NCI-H1092 (cell line): ENCODE measurements at regions not wholly inside any gene's neighbourhood (a gene's known extent, or its start where the extent isn't known, plus 50 kb on each side); places are given as distances from the start of the nearest gene placed in this dataset.
"Not testable (repeated sequence)": the region's sequence is repeated elsewhere in the genome, so short reads cannot be mapped to it uniquely, and the experiment has no call there.

Experiments used
- DNase-seq: peaks from one replicate; lab custom pipeline; 2025; lab: John Stamatoyannopoulos, UW

GRCh38 chr3:110680450-110680849, 391.2 kb upstream of the NECTIN3 start:
- DNase-seq = no peak

DNA sequence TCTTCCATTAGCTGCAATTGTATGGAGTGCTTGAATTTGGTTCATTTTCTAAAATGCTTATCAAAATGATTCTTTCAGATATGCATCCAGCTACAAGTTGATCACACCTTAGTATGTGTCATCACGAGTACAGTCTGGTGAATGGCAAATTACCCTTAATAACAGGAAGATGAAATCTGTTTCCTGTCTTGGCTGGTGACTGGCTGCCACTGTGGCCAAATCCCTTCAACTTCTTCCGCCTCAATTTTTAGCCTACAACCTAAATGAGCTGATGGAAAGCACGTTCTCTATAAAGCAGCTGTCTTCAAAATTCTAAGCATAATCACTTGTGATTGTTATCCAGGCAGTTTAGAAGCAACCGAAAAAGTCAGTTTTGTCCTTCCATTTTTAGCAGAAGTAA, 387.1 kb upstream of the NECTIN3 start:
- DNase-seq = no peak

DNA sequence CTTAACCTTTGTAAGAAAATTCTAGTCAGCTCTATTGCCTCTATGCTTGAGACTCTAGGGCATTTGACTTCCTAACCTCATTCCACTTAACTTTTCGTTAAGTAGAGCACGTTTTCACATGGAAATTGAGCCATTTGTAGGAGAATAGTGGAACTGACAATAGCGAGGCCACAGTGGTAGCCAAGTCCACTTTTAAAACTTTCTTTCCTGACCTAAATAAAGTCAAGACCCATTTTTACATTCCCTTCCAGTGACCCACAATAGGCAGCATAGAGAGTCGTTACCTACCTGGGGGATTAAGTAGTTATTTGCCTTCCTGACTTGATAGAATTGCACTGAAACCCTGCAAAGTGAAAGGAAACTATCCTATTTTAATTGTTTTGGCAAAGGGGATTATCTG, 386.0 kb upstream of the NECTIN3 start:
- no peak for DNase-seq

- DNase-seq = no peak
These were observed 384.9 kb upstream of the NECTIN3 start for GRCh38 chr3:110686701-110687100.

DNA sequence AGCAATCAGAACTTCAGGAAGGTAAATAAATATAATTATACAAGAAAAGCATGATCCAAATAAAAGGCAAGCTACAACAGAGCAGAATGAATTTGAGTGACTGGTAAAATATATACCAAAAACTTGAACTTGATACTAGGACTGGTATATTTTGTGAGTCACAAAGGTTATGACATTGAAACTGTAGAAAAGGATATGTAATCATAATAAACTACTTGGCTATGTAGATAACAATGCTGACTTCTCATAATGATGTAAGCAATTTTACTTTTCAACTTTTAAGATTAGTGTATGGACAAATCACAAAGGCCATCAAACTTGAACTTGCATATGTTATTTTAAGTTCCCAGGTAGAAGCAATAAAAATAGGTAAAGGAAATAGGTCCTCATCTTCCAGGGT, 384.5 kb upstream of the NECTIN3 start:
- DNase-seq = no peak

DNA sequence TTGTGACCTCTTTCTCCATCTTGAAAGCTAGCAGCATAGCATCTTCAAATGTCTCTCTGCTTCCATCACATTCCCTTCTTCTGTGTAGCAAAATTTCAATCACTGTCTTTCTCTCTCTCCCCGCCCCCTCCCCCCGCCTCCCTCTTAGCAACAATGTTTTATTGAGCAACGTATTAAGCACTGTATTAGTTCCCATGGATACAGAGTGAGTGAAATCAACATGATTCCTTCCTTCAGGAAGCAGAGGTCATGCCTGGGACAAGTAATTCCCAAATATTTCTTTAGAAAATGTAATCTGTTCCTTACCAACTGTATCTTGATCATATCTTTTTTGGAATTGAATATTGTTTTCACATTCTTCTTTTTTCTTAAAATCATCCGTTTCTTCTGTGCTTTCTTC, 373.7 kb upstream of the NECTIN3 start:
- no peak for DNase-seq

DNA sequence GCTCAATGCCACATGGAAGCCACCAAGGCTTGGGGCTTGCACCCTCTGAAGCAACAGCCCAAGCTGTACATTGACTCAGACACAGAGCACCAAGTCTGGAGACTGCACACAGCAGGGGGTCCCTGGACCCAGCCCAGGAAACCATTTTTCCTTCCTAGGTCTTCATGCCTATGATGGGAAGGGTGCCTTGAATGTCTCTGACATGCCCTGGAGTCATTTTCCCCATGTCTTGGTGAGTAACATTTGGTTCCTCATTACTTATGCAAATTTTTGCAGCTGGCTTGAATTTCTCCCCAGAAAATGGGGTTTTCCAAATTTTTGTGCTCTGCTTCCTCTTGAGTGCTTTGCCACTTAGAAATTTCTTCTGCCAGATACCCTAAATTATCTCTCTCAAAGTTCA, 367.3 kb upstream of the NECTIN3 start:
- DNase-seq = not testable (repeated sequence)

- DNase-seq = no peak
These were observed 363.5 kb upstream of the NECTIN3 start for GRCh38 chr3:110708156-110708555.

DNA sequence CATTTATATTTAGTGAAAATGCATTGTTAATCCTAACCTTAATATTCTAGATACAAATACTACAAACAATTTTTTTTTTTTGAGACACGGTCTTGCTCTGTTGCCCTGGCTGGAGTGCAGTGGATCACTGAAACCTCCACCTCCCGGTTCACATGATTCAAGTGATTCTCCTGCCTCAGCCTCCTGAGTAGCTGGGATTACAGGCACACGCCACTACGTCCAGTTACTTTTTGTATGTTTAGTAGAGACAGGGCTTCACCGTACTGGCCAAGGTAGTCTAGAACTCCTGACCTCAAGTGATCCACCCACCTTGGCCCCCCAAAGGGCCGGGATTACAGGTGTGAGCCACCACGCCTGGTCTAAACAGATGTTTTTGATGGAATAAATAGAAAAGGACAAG, 361.5 kb upstream of the NECTIN3 start:
- DNase-seq = no peak

GRCh38 chr3:110710603-110711002, 361.0 kb upstream of the NECTIN3 start:
- DNase-seq = no peak

GRCh38 chr3:110711130-110711832, 360.3 kb upstream of the NECTIN3 start:
- DNase-seq = no peak

- DNase-seq = no peak
These were observed 359.6 kb upstream of the NECTIN3 start for GRCh38 chr3:110711851-110712516.

GRCh38 chr3:110727056-110727455, 344.6 kb upstream of the NECTIN3 start:
- no peak for DNase-seq

- DNase-seq = no peak
These were observed 340.5 kb upstream of the NECTIN3 start for GRCh38 chr3:110731148-110731547.

DNA sequence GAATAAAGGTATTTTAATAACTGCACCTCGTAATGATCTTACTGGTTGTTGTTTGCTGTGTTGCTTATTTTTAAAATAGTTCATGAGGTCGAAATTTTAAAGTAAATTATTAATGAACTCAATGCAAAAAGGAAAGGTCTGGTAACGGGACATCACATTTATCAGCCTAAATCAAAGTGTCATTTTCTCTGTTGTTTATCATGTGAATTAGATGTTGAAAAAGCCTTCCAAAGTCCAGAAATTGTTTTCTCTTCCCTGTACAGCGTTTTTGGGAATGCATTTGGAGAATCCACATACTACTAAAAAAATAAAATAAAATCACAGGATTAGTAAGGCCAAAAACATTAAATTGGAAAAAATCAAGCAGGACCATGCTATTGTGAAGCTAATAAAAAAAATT, 339.2 kb upstream of the NECTIN3 start:
- no peak for DNase-seq

DNA sequence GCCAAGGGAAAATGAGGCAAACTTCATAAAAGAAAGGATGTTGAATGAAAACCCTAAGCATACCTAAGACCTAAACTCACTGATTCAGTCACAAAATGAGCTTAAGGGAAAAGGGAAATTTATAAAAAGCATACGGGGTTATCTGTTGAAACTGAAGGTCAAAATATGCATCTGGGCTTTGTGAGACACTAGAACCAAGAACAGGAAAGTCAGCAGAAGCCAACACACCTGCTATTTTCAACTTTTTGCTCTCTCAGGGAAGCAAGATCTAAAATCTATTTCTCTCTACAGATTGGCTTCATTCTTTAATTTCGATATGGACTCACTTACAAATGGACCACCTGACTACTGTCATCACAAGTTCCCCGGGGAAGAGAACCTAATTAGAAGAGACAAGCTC, 338.6 kb upstream of the NECTIN3 start:
- DNase-seq = no peak

GRCh38 chr3:110734524-110734923, 337.1 kb upstream of the NECTIN3 start:
- DNase-seq = no peak

- no peak for DNase-seq
These were observed 335.3 kb upstream of the NECTIN3 start for GRCh38 chr3:110736332-110736731.

DNA sequence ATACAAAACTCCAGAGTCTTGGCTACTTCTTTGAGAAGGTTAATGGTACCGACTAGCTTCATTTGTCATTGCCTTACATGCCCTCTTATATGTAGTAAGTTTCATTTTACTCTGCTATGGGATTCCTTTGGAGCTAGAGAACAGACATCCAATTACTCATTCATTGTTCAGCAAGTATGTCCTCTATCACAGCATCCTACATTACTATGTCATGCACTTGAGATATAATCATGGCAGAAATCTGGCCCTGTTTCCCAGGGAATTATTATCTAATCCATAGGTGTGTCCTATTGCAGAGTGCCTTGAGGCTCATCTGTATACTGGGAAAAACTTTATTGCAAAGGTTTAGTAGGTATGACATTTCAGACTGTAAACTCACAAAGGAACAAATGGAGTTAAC, 333.1 kb upstream of the NECTIN3 start:
- DNase-seq = no peak

- DNase-seq = no peak
These were observed 329.7 kb upstream of the NECTIN3 start for GRCh38 chr3:110741891-110742290.

DNA sequence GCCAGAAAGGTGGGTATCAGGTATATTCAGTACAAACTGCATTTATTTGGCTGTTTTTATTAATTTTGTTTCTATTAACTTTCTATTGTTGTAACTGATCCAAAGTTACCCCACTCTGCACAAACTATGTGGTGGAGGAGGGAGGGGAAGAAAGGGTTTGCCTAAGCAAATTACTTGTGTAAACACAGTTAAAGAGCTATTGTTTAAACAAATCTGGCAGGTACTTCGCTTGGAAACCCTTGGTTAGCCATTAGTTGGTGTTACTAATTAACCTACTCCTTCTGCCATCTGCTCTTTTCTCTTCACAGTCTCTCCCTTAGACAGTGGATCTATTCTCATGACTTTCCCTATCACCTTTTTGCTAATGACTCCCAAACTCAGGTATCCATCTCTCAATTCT, 328.4 kb upstream of the NECTIN3 start:
- no peak for DNase-seq

DNA sequence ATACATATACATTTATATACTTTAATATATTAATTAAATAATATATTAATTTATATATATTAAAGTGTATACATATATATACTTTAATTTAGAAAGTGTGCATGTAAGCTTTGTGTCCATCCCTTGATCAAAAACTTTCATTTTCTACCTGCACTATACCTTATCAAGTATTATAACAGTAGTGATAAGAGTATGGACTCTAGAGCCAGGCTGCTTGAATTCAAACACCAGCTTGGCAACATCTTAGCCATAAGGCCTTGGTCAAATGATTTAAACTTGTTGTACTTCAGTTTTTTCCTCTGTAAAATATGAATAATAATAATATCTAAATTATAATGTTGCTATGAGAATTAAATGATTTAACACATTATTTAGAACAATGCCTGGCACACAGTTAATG, 327.6 kb upstream of the NECTIN3 start:
- DNase-seq = no peak

GRCh38 chr3:110744723-110745122, 326.9 kb upstream of the NECTIN3 start:
- DNase-seq = no peak

GRCh38 chr3:110749006-110749405, 322.6 kb upstream of the NECTIN3 start:
- DNase-seq = no peak
